Ovary (tissue), 3 donors: ENCODE measurements at regions not wholly inside any gene's neighbourhood (a gene's known extent, or its start where the extent isn't known, plus 50 kb on each side); places are given as distances from the start of the nearest gene placed in this dataset.

Source experiments
- CTCF ChIP-seq, 3 donors: fragments of 450-650 bp in 2 of 3; fragments of 200-600 bp in 1 of 3; IDR thresholded peaks; one replicate each; pipeline versions ENCODE4 v1.5.1 to v1.8.0; 2016 to 2022; ENCODE audit warnings: antibody characterized with exemption in 3 of 3, mild to moderate bottlenecking in 1 of 3
- EP300 ChIP-seq: sonication (generic); formaldehyde crosslinking; IDR thresholded peaks from one replicate; pipeline ENCODE4 v1.6.1; 2017; ENCODE audit warnings: antibody characterized with exemption
- donor health status: DM: no; HTN: no; CAD: no.

- no peak for TF ChIP-seq CTCF (IDR thresholded peaks at IDR 0.05)
- TF ChIP-seq EP300 = no peak
These were observed 184.7 kb upstream of the TTC14 start for GRCh38 chr3:180417241-180417640.
